Activated CD4-positive, CD25-positive, alpha-beta regulatory T cell (primary cell): ENCODE measurements at regions not wholly inside any gene's neighbourhood (a gene's known extent, or its start where the extent isn't known, plus 50 kb on each side); places are given as distances from the start of the nearest gene placed in this dataset.
"Not testable (repeated sequence)": the region's sequence is repeated elsewhere in the genome, so short reads cannot be mapped to it uniquely, and the experiment has no call there.

Source experiments
- DNase-seq, 4 experiments: peaks; one replicate each; lab custom pipeline; 2025; lab: John Stamatoyannopoulos, UW

DNA sequence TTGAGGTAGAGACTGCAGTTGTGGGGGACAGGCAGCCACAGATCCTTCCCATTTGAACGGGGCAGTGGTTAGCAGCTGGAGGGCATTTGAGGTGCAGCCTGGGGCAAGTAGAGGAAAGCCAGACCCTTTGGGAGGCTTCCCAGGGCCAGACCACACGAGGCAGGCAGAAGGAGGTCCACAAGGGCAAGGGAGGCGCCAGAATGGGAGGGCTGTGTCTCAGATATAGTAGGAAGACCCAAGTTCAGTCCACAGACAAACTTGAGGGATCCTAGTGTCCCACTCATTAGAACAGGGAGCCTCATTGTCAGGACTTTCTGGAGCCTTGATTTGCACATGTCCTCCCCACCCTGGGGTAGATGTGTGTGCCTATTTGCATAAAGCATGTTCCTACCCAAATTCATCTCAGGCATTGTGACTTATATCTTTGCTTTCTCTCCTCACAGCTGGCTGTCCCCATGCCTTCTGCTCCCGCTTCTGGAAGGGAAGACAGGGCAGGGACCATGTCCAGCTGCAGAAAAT, 166.0 kb downstream of the VEGFA start:
- no peak for DNase-seq

GRCh38 chr6:43934803-43935602, 165.0 kb downstream of the VEGFA start:
- no peak for DNase-seq

DNA sequence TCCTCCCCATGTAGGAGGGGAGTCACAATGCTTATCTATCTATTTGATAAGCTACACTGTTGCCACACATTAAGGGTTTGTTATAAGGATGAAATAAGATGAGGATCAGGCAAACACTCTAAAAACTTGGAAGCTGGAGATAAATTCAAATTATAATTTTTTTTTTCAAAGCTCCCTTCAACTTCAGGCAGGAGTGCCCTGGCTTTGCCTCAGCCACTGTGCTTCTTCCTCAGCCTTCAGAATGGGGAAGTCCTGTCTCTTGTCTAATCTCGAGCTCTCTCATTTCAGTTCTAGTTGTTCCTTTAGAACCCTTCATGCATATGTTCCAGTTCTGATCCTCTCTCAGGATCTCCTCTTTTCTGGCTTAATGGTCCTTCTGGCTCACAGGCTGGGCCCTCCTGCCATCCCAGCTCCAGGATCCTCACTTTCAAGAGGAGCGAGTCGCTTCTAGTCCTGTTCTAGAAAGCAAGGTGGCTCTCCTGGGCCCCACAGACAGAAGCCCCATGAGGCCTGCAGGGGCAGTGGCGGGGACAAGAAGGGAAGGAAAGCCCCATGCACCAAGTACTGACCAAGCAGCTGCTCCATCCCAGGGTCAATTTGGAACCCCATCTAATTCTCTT, 164.3 kb downstream of the VEGFA start:
- no peak for DNase-seq

DNA sequence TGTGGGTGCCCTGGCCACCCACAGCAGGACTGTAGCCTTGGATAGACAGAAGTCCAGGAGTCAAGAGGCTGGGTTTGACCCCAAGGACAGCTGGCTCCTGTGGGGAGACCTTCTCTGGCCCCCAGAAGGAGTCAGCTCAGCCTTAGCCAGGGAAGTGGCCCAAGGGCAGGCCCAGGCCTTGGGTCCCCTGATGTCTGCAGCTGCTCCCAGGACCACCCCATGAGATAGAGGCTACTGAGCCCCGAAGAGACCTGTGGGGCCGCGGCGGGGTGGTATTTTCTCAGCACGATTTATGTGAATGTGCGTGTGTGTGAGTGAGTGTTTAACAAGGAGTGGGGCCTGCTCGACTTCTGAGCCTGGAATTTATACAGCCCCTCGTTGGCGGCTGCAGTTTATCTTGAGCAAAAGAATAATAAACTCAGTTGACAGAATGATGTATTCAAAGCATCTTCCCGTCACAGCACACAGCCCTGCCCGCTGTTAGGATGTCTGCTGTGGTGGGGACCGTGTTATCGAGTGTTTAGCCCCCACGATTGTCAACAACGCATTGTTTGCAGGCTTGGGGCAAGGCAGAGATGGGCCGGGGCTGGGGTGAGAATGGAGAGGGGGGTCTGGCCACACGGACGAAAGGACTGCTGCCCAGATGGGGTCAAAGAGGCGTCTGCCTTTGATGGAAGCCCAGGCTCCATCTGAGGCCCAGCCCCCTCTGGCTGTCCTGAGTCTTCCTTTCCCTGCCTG, 163.3 kb downstream of the VEGFA start:
- no peak for DNase-seq

- DNase-seq: no peak
These were observed 162.5 kb downstream of the VEGFA start for GRCh38 chr6:43932259-43933147.

DNA sequence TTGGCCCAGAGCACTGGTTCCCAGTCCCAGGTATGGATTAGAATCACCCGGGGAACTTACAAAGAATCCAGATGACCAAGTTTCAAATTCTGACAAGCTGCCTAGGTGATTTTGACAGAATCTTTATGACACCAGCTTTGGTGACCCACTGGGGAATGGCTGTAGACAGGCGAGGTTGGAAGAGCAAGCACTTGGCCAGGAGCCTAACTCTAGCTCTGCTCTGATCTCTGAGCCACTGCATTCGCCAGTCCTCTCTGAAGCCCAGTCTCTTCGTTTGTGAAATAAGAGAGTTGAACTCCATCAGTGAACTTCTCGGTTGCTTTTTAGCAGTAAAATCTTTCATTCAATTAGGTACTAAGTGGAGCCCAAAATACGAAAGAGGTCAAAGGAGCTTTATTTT, 161.2 kb downstream of the VEGFA start:
- DNase-seq: no peak

DNA sequence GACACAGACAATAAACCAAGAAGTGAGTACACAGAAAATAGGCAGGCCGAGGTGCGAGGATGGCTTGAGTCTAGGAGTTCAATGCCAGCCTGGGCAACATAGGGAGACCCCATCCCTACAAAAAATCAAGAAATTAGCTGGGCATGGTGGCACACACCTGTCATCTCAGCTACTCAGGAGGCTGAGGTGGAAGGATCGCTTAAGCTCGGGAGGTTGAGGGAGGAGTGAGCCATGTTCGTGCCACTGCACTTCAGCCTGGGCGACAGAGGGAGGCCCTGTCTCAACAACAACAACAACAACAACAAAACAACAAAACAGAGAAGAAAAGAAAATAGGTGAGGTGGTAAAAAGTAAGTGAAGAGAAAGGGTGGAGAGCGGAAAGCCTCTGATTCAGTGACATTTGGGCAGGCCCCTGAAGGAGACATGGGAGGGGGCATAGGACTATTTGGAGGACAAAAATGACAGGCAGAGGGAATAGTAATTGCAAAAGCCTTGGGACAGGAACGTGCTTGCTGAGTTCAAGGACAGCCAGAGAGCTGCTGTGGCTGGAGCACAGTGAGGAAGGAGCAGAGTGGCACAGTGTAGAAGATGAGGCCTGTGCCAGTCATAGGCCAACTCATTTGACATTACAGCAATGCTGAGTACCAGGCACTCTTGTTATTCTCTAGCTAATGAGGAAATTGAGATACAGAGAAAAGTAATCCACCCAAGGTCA, 160.6 kb downstream of the VEGFA start:
- no peak for DNase-seq

DNA sequence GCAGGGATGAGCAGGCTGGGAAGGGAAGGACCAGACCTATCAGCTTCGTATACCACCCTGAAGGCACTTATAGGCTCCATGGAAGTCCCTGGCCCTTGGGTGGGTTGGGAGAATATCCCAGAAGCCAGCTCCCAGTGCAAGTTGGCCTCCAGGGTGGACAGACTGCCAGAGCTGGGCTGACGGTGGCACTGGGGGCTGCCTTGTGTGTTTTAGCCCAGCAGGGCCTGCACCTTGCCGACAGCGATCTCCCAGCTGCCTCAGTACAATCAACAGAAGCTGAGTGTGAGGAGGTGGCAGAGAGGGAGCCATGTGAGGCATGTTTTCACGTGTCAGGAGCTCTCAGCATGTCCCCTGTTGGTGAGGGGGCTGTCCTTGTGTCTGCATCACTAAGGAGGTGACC, 159.5 kb downstream of the VEGFA start:
- DNase-seq: no peak

GRCh38 chr6:43927532-43928210, 157.7 kb downstream of the VEGFA start:
- no peak for DNase-seq

DNA sequence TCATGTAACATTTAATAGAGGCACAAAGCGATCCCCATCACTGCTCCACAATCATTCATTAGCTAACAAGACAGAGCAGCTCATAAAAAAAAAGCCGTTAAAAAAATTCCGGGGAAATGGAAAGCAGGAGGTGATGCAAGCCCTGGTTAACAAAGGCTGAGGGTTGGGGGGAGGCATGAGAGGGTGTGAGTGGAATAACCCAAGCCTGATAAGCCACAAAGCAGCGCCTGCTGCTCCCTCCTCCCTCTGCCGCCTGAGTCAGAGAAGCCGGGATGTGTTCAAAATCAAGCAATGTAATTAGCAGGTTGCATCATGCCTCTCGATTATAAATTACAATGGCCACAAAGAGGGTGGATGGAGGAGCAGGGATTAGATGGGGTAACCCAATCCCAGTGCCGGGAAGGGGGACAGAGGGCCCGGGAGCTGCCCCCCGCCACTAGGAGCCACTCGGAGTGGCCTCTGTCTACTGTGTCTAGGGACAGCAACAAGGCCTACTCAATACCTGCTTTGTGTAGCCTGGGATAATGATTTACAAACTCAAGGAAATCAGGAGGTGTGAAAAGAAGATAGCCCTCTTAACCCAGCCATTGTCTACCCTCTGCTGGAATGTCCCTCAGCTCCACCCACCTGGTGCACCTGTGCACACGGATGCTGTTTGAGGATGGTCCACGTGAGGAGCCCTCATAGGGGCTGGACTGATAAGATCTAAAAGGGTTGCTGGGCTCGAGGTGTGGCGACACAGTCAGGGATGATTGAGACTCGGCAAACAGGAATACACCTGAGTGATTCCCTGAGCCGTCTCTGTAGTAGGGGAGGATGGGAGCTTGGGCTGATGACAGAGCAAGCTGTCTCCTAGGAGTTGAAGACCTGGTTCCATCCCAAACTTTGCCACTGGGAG, 156.9 kb downstream of the VEGFA start:
- no peak for DNase-seq

DNA sequence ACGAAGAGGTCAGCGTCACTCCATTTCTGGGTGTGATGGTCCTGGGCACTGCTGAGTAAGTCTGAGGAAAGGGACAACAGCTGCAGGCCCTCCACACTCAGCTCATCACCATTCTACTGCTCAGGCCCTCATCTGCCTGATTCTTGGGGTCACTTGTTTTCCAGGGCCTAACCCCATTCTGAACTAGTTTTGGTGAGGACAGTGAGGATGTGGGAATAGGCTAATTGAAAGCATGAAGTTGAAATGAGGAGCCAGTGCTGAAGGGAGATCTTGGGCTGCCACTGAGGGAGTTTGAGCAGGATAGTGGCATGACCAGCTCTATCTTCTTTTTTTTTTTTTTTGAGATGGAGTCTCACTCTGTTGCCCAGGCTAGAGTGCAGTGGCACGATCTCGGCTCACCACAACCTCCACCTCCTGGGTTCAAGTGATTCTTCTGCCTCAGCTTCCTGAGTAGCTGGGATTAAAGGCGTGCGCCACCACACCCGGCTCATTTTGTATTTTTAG, 155.7 kb downstream of the VEGFA start:
- not testable (repeated sequence) for DNase-seq

DNA sequence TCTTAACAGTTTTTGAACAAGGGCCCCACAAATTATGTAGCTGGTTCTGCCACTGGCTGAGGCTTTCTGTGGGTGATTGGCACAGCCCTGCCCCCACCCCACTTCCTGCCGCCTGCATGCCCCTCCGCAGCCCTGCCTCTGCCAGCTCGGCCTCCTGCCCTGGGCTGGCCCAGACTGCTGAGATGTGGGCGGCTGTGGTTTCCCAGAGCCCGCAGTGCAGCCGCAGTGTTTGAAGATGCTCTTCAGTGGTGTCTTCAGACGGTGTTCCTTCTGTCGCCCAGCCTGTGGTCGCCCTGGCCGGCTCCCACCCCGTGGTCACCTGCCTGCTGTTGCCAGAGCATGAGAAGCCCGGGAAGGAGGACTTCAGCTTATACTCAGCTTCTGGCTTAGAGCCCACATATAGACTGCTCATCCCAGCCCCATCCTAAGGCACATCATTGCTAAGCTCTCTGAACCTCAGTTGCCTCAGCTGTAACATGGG, 154.3 kb downstream of the VEGFA start:
- DNase-seq: peak in 1 of 4 experiments; percentile 23

DNA sequence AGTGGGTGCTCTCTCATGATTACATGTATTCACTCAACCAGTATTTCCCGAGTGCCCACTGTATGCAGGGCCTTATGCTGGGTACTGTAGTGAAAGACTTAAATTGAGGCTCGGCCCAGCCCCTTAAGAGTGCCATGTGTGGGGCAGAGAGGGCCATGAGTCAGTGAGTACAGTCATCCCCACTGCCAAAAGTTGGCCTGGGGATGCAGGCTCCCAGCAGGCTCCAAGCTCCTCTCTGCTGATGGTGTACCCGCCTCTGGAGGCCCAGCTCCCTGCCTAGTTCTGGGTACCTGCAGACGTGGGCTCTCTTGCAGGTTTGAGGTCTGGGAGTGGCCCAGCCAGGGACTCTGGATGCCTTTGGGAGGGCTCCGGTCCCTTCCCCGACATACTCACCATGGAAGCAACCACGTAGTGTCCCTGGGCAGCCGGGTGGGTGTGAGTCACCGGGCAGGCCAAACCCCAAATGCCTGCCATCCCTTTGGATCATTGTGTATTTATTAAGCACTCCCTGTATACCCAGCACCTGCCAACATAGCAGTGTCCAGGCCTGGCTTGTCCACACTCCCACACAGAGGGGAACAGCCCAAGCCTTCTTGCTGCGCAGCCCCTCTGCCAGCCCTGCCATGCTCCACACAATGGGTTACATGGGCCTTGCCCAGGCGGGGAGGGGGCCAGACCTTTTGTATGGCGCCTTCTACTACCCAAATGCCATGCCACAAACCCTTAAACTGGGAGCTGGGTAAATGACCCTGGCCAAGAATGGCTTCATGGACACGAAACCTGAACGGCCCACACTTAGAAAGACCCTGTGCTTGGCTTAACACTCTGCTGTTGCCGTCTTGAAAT, 153.6 kb downstream of the VEGFA start:
- DNase-seq: no peak

GRCh38 chr6:43922426-43923375, 152.7 kb downstream of the VEGFA start:
- no peak for DNase-seq

DNA sequence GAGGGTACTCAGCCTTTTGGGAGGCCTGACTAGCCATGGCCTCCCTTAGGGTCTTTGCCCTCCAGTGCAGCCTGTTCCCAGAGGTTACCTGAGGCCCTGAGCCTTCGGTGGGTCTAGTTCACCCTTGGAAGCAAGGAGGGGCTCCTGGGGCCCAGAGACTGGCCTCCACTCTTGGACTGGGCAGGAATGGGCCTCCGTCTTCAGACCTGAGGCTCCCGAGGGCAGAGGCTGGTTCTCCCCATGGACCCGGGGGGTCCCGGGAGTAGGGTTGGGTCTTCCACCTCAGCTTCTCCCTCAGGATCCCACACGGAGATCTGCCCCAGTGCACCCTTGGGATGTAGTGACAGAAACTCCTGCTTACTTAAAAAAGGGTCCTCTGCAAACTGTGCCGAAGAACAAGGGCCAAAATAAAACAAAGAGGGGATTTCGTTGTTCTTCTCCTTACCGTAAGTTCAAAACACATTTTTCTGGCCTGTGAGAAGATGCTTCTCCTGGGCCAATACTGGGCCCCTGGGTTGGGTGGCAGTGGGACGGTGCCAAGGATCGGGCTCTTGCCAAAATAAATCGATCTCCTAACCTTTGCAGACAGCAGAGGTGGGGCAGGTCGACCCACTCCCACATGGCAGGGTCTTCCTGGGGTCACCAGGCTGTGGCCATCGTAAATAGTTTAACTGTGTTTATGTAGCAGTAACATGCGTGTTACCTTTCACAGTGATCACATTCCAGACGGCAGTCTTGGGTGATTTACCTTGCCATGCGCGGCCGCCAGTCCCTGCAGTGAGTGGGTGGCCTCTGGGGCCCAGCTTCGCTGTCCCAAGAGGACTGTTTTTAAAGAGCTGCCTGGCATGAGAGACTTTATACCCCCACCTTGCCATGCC, 151.8 kb downstream of the VEGFA start:
- DNase-seq: no peak

- no peak for DNase-seq
These were observed 151.0 kb downstream of the VEGFA start for GRCh38 chr6:43921039-43921438.
